ENCODE measurements at regions not wholly inside any gene's neighbourhood (a gene's known extent, or its start where the extent isn't known, plus 50 kb on each side); places are given as distances from the start of the nearest gene placed in this dataset.
"Not testable (repeated sequence)": the region's sequence is repeated elsewhere in the genome, so short reads cannot be mapped to it uniquely, and the experiment has no call there.

DNA sequence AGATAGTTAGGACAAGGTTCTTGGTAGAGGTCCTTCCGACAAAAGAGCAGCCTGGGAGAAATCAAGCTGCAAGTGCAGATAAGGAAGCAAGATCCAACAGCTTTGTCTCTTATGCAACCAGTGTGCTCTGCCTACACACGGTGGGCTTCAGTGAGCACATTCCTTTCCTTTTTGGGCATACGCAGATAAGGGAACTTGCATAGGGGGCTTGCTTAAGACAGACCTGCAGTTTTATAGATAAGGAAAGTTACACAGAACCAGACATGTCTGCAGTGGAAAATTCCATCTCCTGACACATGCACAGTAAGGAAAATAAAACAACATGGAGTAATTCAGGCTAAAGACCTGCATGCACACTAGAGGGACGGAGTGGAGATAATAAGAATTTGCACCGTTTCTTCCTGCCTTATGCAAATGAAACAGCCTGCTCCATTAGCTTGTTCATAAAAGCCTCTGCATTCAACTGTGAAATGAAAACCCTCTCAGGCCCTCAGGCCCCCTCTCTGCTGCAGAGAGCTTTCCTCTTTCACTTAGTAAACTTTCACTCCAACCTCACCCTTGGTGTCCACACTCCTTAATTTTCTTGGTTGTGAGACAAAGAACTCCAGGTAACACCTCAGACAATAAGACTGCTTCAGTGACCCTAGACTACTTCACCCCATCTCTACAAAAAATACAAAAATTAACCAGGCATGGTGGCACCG lies 97.5 kb upstream of the MYLIP start:
- Histone ChIP-seq H3K9me3 (ENCODE audit: low read length) (peaks cover 2% of the 10 kb centered on the region), H3K27me3 (ENCODE audit: insufficient read depth, low read length) (no peaks in the 10 kb centered on the region), H2AFZ (ENCODE audit: low read depth, low read length) (no peak overlapping the region), H3K4me3 (ENCODE audit: low read length) (no peak overlapping the region), H3K4me1 (ENCODE audit: insufficient read depth, low read length) (no peaks in the 10 kb centered on the region), H3K36me3 (ENCODE audit: insufficient read depth, low read length) (no peaks in the 10 kb centered on the region)

DNA sequence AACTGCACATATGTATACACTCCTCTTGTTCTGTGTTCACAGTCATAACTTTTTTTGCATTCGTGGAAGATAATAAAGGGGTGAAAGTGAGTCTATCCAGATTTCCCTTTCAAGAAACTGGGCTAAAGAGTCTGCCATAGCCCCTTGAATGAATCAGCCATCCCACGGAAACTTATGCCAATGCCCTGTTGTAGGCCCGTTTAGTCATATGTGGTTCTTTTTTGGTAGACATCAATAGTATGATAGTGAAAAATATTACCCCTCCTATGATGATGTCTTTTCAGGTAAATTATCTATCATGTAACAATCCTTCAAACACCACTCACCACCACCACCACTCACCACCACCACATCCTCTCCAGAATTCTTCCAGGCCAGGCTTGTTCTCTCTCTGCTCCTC lies 99.9 kb upstream of the MYLIP start:
- Histone ChIP-seq H3K36me3 (ENCODE audit: insufficient read depth, low read length) (no peaks in the 10 kb centered on the region), H3K9me3 (ENCODE audit: low read length) (peaks cover 2% of the 10 kb centered on the region), H2AFZ (ENCODE audit: low read depth, low read length) (no peak overlapping the region), H3K27me3 (ENCODE audit: insufficient read depth, low read length) (peaks cover 2% of the 10 kb centered on the region), H3K4me3 (ENCODE audit: low read length) (no peak overlapping the region), H3K4me1 (ENCODE audit: insufficient read depth, low read length) (no peaks in the 10 kb centered on the region)

DNA sequence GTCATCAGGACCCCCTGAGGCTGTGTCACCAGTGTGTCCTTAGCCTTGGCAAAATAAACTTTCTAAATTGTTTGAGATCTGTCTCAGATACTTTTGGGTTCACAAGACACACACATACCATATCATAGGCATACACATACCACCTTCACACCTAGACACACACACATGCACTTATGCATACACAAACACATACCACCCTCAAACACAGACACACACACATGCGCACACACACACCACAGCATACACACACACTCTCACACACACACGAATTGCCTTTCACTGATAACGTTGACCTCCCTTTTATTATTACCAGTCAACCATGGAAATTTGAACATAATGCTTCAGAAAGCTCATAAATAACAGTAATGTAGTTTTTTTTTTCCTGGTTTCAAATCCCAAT lies 108.6 kb upstream of the MYLIP start:
- Histone ChIP-seq H3K4me1 (ENCODE audit: insufficient read depth, low read length) (no peaks in the 10 kb centered on the region), H3K27me3 (ENCODE audit: insufficient read depth, low read length) (no peaks in the 10 kb centered on the region), H3K36me3 (ENCODE audit: insufficient read depth, low read length) (no peaks in the 10 kb centered on the region), H3K4me3 (ENCODE audit: low read length) (no peak overlapping the region), H2AFZ (ENCODE audit: low read depth, low read length) (no peak overlapping the region), H3K9me3 (ENCODE audit: low read length) (no peaks in the 10 kb centered on the region)

DNA sequence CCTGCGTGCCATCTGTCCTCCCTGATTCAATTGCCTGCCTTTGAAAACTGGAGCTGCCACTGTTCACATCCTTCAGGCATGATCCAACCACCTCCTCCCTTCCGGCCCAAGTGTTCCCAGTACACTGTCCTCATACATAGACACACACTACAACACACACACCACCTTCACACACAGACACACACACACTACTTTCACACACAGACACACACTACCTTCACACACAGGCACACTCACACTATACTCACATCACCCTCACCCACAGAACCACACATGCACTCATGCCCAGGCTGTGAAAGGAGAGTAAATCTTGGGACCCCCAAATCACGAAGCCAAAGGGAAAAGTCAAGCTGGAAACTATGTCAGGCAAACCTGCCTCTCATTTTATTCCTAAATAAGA lies 109.4 kb upstream of the MYLIP start:
- no peaks in the 10 kb centered on the region for H3K27me3 ChIP-seq (ENCODE audit: insufficient read depth, low read length)
- no peak overlapping the region for H2AFZ ChIP-seq (ENCODE audit: low read depth, low read length)
- no peaks in the 10 kb centered on the region for H3K4me1 ChIP-seq (ENCODE audit: insufficient read depth, low read length)
- no peak overlapping the region for H3K4me3 ChIP-seq (ENCODE audit: low read length)
- H3K36me3 ChIP-seq (ENCODE audit: insufficient read depth, low read length), result no peaks in the 10 kb centered on the region
- no peaks in the 10 kb centered on the region for H3K9me3 ChIP-seq (ENCODE audit: low read length)

DNA sequence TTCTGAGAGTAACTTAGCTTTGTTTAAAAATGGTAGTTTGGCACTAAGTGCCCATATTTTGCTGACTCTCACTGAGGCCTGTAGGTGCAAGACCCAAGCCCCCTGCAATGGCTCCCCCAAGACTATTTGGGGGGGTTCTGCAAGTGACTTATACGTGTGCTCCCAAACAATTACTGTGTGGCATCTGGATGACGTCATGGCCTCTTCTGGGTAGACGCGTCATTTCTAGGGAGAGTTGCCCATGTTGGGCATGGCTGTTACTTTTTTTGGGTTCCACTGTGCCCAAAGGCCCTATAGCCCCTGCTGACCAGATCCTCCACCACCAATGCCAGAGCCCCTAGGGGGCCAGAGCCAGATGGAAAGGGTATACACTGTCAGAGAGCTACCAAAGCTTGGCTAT lies 110.3 kb upstream of the MYLIP start:
- Histone ChIP-seq H3K4me3 (ENCODE audit: low read length) (no peak overlapping the region), H3K9me3 (ENCODE audit: low read length) (no peaks in the 10 kb centered on the region), H3K4me1 (ENCODE audit: insufficient read depth, low read length) (no peaks in the 10 kb centered on the region), H2AFZ (ENCODE audit: low read depth, low read length) (no peak overlapping the region), H3K36me3 (ENCODE audit: insufficient read depth, low read length) (no peaks in the 10 kb centered on the region), H3K27me3 (ENCODE audit: insufficient read depth, low read length) (no peaks in the 10 kb centered on the region)

DNA sequence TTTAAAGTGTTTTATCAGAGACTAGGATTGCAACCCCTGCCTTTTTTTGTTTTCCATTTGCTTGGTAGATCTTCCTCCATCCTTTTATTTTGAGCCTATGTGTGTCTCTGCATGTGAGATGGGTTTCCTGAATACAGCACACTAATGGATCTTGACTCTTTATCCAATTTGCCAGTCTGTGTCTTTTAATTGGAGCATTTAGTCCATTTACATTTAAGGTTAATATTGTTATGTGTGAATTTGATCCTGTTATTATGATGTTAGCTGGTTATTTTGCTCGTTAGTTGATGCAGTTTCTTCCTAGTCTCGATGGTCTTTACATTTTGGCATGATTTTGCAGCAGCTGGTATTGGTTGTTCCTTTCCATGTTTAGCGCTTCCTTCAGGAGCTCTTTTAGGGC lies 114.6 kb upstream of the MYLIP start:
- not testable (repeated sequence) for H3K36me3 ChIP-seq (ENCODE audit: insufficient read depth, low read length); H2AFZ ChIP-seq (ENCODE audit: low read depth, low read length); H3K9me3 ChIP-seq (ENCODE audit: low read length); H3K27me3 ChIP-seq (ENCODE audit: insufficient read depth, low read length); H3K4me3 ChIP-seq (ENCODE audit: low read length); H3K4me1 ChIP-seq (ENCODE audit: insufficient read depth, low read length)

DNA sequence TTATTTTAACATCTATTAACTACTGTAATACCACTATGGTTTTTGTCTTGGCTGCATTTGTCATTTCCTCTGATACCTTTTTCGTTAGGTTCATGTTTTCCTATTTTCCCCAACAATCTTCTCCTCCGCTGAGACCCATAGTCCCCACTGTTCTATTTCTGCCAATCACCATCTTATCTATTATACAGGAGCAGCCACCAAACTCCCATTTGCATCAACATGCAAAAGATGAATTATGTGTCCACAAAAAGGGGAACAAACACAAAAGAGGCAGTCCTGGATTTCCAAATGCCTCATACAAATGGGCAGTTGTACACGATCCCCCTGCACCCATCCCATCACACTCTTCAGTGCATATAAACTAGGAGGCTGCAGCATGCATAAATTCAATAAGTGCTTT lies 121.7 kb upstream of the MYLIP start:
- Histone ChIP-seq H3K36me3 (ENCODE audit: insufficient read depth, low read length) (no peaks in the 10 kb centered on the region), H3K4me1 (ENCODE audit: insufficient read depth, low read length) (no peaks in the 10 kb centered on the region), H3K9me3 (ENCODE audit: low read length) (no peaks in the 10 kb centered on the region), H2AFZ (ENCODE audit: low read depth, low read length) (no peak overlapping the region), H3K4me3 (ENCODE audit: low read length) (no peak overlapping the region), H3K27me3 (ENCODE audit: insufficient read depth, low read length) (no peaks in the 10 kb centered on the region)

DNA sequence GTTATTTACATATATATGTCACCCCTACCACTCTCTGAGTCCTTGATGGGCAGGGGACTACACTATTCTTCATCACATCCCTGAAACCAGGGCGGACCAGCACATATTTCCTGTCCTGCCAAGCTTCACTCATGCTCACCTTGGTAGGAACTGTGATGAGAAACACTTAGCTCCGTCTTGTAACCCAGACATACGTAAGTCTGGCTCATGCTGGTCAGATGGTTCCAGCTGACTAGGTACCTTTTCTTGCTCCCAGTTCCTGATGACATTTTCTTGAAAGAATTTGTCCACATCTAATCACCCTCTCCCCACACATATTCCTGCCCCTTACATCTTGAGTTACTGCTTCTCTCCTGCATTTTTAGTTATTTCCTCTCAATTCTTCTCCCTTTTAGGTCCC lies 122.2 kb upstream of the MYLIP start:
- Histone ChIP-seq H3K27me3 (ENCODE audit: insufficient read depth, low read length) (no peaks in the 10 kb centered on the region), H3K9me3 (ENCODE audit: low read length) (no peaks in the 10 kb centered on the region), H3K4me3 (ENCODE audit: low read length) (no peak overlapping the region), H2AFZ (ENCODE audit: low read depth, low read length) (no peak overlapping the region), H3K4me1 (ENCODE audit: insufficient read depth, low read length) (no peaks in the 10 kb centered on the region), H3K36me3 (ENCODE audit: insufficient read depth, low read length) (no peaks in the 10 kb centered on the region)

DNA sequence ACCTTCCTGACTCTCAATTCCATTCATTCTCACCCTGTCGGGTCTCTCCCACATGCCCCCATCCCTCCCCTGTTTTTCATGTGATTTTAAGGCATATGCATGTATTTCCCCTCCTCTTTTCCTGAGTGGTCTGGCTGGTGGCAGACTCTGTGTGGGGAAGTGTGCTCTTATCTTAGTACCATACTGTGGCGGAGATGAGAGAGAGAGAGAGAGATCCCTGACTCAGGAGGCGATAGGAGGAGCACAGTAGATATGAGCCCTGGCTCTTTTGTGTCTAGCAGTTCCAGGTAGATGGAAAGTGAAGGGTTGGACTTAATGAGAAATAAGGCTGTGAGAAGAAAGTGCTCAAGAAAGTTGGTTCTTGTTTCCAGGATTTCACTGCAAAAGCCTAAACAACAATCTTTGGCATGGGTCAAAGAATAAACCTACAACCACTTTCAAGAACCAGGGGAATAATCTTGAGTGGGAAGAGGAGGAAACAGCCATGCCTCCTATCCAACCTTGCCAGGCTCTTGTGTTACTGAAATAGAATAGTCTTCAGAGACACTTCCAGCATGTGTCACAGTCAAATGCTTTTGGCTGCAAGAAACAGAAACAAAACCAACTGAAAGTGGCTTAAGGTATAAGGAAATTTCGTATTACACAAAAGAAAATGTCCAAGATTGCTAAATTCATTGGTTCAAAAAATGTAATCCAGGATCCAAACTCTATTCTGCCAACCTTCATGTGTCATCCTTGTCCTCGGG lies 123.8 kb upstream of the MYLIP start:
- Histone ChIP-seq H3K4me3 (ENCODE audit: low read length) (no peak overlapping the region), H2AFZ (ENCODE audit: low read depth, low read length) (no peak overlapping the region), H3K36me3 (ENCODE audit: insufficient read depth, low read length) (no peaks in the 10 kb centered on the region), H3K27me3 (ENCODE audit: insufficient read depth, low read length) (no peaks in the 10 kb centered on the region), H3K4me1 (ENCODE audit: insufficient read depth, low read length) (no peaks in the 10 kb centered on the region), H3K9me3 (ENCODE audit: low read length) (no peaks in the 10 kb centered on the region)

DNA sequence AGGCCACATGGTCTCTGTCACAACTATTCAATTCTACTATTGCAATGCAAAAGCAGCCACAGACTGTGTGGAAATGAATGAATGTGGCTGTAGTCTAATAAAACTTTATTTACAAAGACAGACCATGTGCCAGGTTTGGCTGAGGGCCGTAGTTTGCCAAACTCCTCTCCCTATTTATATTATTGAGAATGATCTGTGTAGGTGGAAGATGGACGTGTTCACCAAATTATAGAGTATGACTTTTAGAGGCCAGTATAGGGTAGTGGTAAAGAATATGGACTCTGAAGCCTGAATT lies 125.7 kb upstream of the MYLIP start:
- H2AFZ ChIP-seq (ENCODE audit: low read depth, low read length), result no peak overlapping the region
- no peaks in the 10 kb centered on the region for H3K4me1 ChIP-seq (ENCODE audit: insufficient read depth, low read length)
- H3K27me3 ChIP-seq (ENCODE audit: insufficient read depth, low read length), result no peaks in the 10 kb centered on the region
- H3K36me3 ChIP-seq (ENCODE audit: insufficient read depth, low read length), result no peaks in the 10 kb centered on the region
- no peaks in the 10 kb centered on the region for H3K9me3 ChIP-seq (ENCODE audit: low read length)
- no peak overlapping the region for H3K4me3 ChIP-seq (ENCODE audit: low read length)

DNA sequence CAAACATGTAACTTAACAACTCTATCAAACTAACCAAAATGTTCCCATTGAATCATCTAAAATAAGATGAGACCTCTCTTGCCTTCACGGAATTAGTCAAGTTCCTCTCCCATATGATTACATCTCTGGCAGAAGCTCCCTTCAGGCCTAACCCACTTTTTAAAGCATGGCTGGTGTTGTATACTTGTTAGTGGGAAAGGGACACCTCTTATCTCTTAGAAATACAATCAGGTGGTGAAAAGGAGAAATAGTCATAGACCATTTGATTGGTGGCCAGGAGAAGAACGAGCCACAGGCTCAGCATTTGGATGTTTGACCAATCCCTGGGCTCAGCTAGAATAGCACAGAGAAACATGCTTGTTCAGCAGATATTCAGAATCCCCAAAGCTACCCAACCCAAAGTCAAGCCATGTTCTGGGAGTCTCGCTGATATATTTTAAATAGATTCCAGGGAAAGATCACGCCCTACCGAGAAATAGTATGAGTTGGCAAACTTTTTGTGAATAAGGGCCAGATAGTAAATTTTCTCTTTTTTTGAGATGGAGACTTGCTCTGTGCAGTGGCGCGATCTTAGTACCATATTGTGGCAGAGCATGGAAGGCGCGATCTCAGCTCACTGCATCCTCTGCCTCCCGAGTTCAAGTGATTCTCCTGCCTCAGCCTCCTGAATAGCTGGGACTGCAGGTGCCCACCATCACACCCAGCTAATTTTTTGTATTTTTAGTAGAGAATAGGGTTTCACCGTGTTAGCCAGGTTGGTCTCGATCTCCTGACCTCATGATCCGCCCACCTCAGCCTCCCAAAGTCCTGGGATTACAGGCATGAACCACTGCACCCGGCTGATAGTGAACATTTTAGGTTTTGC lies 126.3 kb upstream of the MYLIP start:
- no peaks in the 10 kb centered on the region for H3K36me3 ChIP-seq (ENCODE audit: insufficient read depth, low read length)
- H3K27me3 ChIP-seq (ENCODE audit: insufficient read depth, low read length), result no peaks in the 10 kb centered on the region
- no peak overlapping the region for H2AFZ ChIP-seq (ENCODE audit: low read depth, low read length)
- no peaks in the 10 kb centered on the region for H3K4me1 ChIP-seq (ENCODE audit: insufficient read depth, low read length)
- H3K9me3 ChIP-seq (ENCODE audit: low read length), result no peaks in the 10 kb centered on the region
- H3K4me3 ChIP-seq (ENCODE audit: low read length), result no peak overlapping the region

DNA sequence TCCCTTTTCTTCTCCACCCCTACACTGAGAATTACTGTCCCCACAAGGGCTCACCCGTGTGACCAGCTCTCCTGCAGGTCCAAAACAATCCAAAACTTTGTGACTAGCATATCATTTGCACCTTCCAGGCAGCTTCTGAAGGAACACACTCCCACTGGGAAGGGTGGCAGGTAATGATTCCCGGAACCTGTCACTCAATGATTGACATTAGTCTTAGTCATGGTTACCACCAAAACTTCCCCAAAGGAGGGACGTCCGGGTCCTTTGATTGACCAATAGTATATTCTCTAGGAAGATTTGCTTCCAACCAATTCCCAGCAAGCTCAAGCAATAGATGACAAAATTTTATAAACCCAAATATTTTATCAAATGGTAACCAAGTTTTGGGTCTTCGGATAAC lies 127.7 kb upstream of the MYLIP start:
- Histone ChIP-seq H3K27me3 (ENCODE audit: insufficient read depth, low read length) (no peaks in the 10 kb centered on the region), H3K4me3 (ENCODE audit: low read length) (no peak overlapping the region), H2AFZ (ENCODE audit: low read depth, low read length) (no peak overlapping the region), H3K9me3 (ENCODE audit: low read length) (no peaks in the 10 kb centered on the region), H3K4me1 (ENCODE audit: insufficient read depth, low read length) (peaks cover under 1% of the 10 kb centered on the region), H3K36me3 (ENCODE audit: insufficient read depth, low read length) (no peaks in the 10 kb centered on the region)

DNA sequence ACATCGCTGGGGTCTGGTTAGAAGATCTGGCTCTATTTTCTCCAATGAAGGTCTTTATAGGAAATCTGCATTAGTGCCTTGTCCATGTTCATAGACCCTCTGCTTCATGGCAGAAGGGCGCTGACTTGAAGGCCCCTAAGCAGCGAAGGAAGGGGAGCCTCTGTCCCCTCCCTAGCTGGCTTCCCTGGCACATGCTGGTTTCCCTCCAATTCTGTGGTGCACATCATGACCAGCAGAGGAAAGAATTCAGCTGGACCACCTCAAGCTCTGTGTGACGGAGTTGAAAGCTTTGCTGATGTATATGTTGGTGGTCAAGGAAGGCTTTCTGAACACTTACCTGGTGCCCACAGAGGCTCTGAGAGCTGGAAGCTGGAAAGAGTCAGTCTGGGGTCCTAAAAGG lies 129.7 kb upstream of the MYLIP start:
- H3K9me3 ChIP-seq (ENCODE audit: low read length), result no peaks in the 10 kb centered on the region
- H3K36me3 ChIP-seq (ENCODE audit: insufficient read depth, low read length), result no peaks in the 10 kb centered on the region
- H3K4me1 ChIP-seq (ENCODE audit: insufficient read depth, low read length), result peaks cover 4% of the 10 kb centered on the region
- no peak overlapping the region for H2AFZ ChIP-seq (ENCODE audit: low read depth, low read length)
- H3K27me3 ChIP-seq (ENCODE audit: insufficient read depth, low read length), result no peaks in the 10 kb centered on the region
- H3K4me3 ChIP-seq (ENCODE audit: low read length), result no peak overlapping the region

Measured in neuron (in vitro differentiated cells).